Activated B cell treated with CpG ODN at 0.5 μM for 24 hours (primary cell): ENCODE measurements at regions not wholly inside any gene's neighbourhood (a gene's known extent, or its start where the extent isn't known, plus 50 kb on each side); places are given as distances from the start of the nearest gene placed in this dataset.

Experiments used
- ATAC-seq: fragments of 200-7000 bp; cut with Tn5 transposase; one replicate; pipeline ENCODE4 v1.10.0; 2021; ENCODE audit warnings: low read depth, mild to moderate bottlenecking, moderate library complexity
- CTCF ChIA-PET: fragments of 350-600 bp; sonication (Branson Sonifier 250); formaldehyde crosslinking; loops from one replicate; lab custom pipeline; 2021; ENCODE audit warnings: antibody characterized with exemption; lab: Charles Lee
- POLR2A ChIA-PET: fragments of 350-600 bp; sonication (Branson Sonifier 250); formaldehyde crosslinking; loops from one replicate; lab custom pipeline; 2021; ENCODE audit warnings: antibody characterized with exemption; lab: Charles Lee
- DNase-seq: peaks from one replicate; pipeline ENCODE4 v3.0.0; 2022
- H3K27ac Mint-ChIP-seq: one replicate; pipeline ENCODE4 v1.8.0; 2020; ENCODE audit warnings: mixed read lengths
- H3K27me3 Mint-ChIP-seq: one replicate; pipeline ENCODE4 v1.8.0; 2021; ENCODE audit warnings: mixed read lengths
- H3K36me3 Mint-ChIP-seq: one replicate; pipeline ENCODE4 v1.8.0; 2021; ENCODE audit warnings: low read depth, mixed read lengths
- H3K4me1 Mint-ChIP-seq: one replicate; pipeline ENCODE4 v1.8.0; 2021; ENCODE audit warnings: mixed read lengths
- H3K4me3 Mint-ChIP-seq: one replicate; pipeline ENCODE4 v1.8.0; 2020; ENCODE audit warnings: mild to moderate bottlenecking, mixed read lengths
- H3K9me3 Mint-ChIP-seq: one replicate; pipeline ENCODE4 v1.8.0; 2020; ENCODE audit warnings: mixed read lengths
- CTCF ChIP-seq: fragments of 200-600 bp; IDR thresholded peaks from one replicate; pipeline ENCODE4 v1.8.0; 2022; ENCODE audit warnings: antibody characterized with exemption, mild to moderate bottlenecking
- intact Hi-C: fragments of 100-400 bp; cut with micrococcal nuclease; formaldehyde crosslinking; loops from one replicate; pipeline ENCODE4 v1.15.1; 2024

DNA sequence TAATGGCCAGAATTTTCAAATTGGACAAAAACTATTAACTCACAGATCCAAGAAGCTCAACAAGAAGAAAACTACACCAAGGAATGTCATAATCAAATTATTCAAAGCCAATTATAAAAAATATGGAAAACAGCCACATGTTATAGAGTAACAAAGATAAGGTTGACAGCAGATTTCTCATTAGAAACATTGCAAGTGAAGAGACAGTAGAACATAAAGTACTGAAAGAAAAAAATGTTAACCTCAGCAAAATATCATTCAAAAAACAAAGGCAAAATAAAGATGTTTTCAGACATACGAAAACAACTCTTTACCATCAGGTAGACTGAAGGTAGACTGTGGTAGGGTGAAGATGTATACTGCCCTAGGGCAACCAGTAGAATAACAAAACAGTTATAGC lies 83.4 kb downstream of the KCNRG start:
- ChIA-PET POLR2A (interaction anchor here (1.3 to 4.5 kb wide), 5 partner anchors 9 to 102 kb away, joined by 3 to 32 read pairs (median 4); partner anchors contain the start of gene TRIM13), CTCF (interaction anchor here (1.1 to 2.2 kb wide), 3 partner anchors 11 to 14 kb away, joined by 3 to 12 read pairs (median 8); no protein-coding TSS in a partner anchor)
- intact Hi-C loops, result no loop called here
- peaks cover 57% of the 10 kb centered on the region for H3K4me1 Mint-ChIP-seq
- H3K27me3 Mint-ChIP-seq, result no peaks in the 10 kb centered on the region
- DNase-seq (no peak), ATAC-seq (no peak)
- H3K36me3 Mint-ChIP-seq, result peaks cover 49% of the 10 kb centered on the region
- H3K9me3 Mint-ChIP-seq, result peaks cover 14% of the 10 kb centered on the region
- no peak for TF ChIP-seq CTCF
- H3K27ac Mint-ChIP-seq, result peak overlapping the region; percentile 19
- H3K4me3 Mint-ChIP-seq, result peak overlapping the region; percentile 5

- POLR2A ChIA-PET, result interaction anchor here (1.3 to 4.5 kb wide), 3 partner anchors 16 to 25 kb away, joined by 3 to 32 read pairs (median 6); no protein-coding TSS in a partner anchor
- no peak for TF ChIP-seq CTCF
- CTCF ChIA-PET, result interaction anchor here (2.2 kb wide), 1 partner anchor 14 kb away, joined by 8 read pairs; no protein-coding TSS in a partner anchor
- Mint-ChIP-seq H3K4me3 (no peak overlapping the region), H3K27ac (no peak overlapping the region), H3K27me3 (no peaks in the 10 kb centered on the region), H3K4me1 (peaks cover 63% of the 10 kb centered on the region), H3K9me3 (peaks cover 14% of the 10 kb centered on the region), H3K36me3 (peaks cover 50% of the 10 kb centered on the region)
- intact Hi-C loops, result no loop called here
- no peak for ATAC-seq
- DNase-seq, result no peak
Measured at GRCh38 chr13:50099473-50099872, 84.2 kb downstream of the KCNRG start.

- peaks cover 71% of the 10 kb centered on the region for H3K4me1 Mint-ChIP-seq
- H3K27me3 Mint-ChIP-seq, result no peaks in the 10 kb centered on the region
- no peak overlapping the region for H3K27ac Mint-ChIP-seq
- no peak overlapping the region for H3K4me3 Mint-ChIP-seq
- intact Hi-C loops, result no loop called here
- POLR2A ChIA-PET, result interaction anchor here (0.7 to 4.6 kb wide), 6 partner anchors 14 to 74 kb away, joined by 3 to 31 read pairs (median 6); no protein-coding TSS in a partner anchor
- ATAC-seq (no peak), DNase-seq (no peak)
- peaks cover 48% of the 10 kb centered on the region for H3K36me3 Mint-ChIP-seq
- TF ChIP-seq CTCF, result no peak
- CTCF ChIA-PET, result interaction anchor here (0.6 to 3.3 kb wide), 2 partner anchors 17 to 123 kb away, joined by 3 to 14 read pairs; no protein-coding TSS in a partner anchor
- H3K9me3 Mint-ChIP-seq, result peaks cover 14% of the 10 kb centered on the region
Measured at GRCh38 chr13:50101590-50101989, 86.3 kb downstream of the KCNRG start.

DNA sequence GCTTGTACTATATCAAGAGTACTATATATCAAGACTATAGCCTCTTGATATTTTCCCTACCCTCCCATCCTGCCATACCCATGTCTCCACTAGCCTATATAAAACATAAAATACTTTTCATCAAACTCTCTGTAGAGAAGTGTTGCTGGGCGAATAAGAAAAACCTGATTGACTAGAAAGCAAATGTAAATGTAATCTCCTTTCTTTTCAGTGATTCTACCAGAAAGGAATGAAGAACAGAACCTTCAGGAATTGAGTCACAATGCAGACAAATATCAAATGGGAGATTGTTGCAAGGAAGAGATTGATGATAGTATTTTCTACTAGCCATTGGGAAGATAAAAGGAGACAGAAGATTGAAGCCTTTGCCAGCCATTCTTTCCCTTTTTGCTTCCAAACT lies 89.2 kb downstream of the KCNRG start:
- Mint-ChIP-seq H3K4me1 (peaks cover 72% of the 10 kb centered on the region), H3K27ac (peak overlapping the region; percentile 94), H3K9me3 (peaks cover 2% of the 10 kb centered on the region), H3K36me3 (peaks cover 27% of the 10 kb centered on the region), H3K4me3 (no peak overlapping the region), H3K27me3 (no peaks in the 10 kb centered on the region)
- no peak for ATAC-seq
- TF ChIP-seq CTCF, result no peak
- intact Hi-C loops, result no loop called here
- ChIA-PET POLR2A (interaction anchor here (0.6 to 4.6 kb wide), 6 partner anchors 12 to 107 kb away, joined by 3 to 31 read pairs (median 4); partner anchors contain the start of gene TRIM13), CTCF (interaction anchor here (0.8 to 3.3 kb wide), 4 partner anchors 14 to 22 kb away, joined by 3 to 14 read pairs (median 4); no protein-coding TSS in a partner anchor)
- no peak for DNase-seq

DNA sequence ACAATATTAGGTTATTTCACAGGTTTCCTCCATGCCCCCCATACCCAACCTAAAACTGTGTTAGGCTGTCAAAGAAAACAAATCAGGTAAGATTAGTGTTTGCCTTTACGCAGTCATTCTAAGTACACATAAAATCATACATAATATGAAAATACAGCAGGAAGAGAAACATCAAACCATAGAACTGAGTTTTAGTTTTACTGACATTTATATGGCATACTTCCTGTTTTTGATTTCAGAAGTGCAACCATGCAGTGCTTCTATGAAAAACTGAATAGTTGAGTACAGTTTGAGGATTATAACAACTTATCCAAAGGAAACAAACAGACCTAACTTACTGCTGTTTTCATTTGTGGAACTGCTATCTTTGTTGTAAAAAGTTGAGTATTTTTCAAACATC lies 91.3 kb downstream of the KCNRG start:
- TF ChIP-seq CTCF, result no peak
- POLR2A ChIA-PET, result interaction anchor here (0.8 to 5.1 kb wide), 7 partner anchors 10 to 110 kb away, joined by 3 to 134 read pairs (median 9); partner anchors contain the start of gene TRIM13
- H3K27me3 Mint-ChIP-seq, result no peaks in the 10 kb centered on the region
- intact Hi-C loops, result loop anchor here (1.0 to 2.0 kb wide), 3 partner anchors 14 to 24 kb away; no protein-coding TSS in a partner anchor
- ATAC-seq (peak; percentile 85), DNase-seq (no peak)
- H3K9me3 Mint-ChIP-seq, result peaks cover 2% of the 10 kb centered on the region
- H3K36me3 Mint-ChIP-seq, result peaks cover 30% of the 10 kb centered on the region
- H3K4me3 Mint-ChIP-seq, result peak overlapping the region; percentile 67
- peak overlapping the region; percentile 94 for H3K27ac Mint-ChIP-seq
- peaks cover 75% of the 10 kb centered on the region for H3K4me1 Mint-ChIP-seq
- CTCF ChIA-PET, result interaction anchor here (1.0 to 1.9 kb wide), 3 partner anchors 22 to 805 kb away, joined by 3 to 13 read pairs (median 5); no protein-coding TSS in a partner anchor
